Nephron (organoid): ENCODE measurements at regions not wholly inside any gene's neighbourhood (a gene's known extent, or its start where the extent isn't known, plus 50 kb on each side); places are given as distances from the start of the nearest gene placed in this dataset.

Source experiments
- H3K27ac Mint-ChIP-seq, 3 experiments: 2 replicates each; pipeline ENCODE4 v1.8.0; 2020; ENCODE audit warnings: mixed read lengths in 3 of 3, mild to moderate bottlenecking in 2 of 3, moderate library complexity in 1 of 3
- H3K27me3 Mint-ChIP-seq: 2 replicates; pipeline ENCODE4 v1.8.0; 2021; ENCODE audit warnings: low read depth, mild to moderate bottlenecking, moderate library complexity, mixed read lengths
- H3K36me3 Mint-ChIP-seq: 2 replicates; pipeline ENCODE4 v1.8.0; 2020; ENCODE audit warnings: low read depth, mixed read lengths
- H3K4me1 Mint-ChIP-seq: 2 replicates; pipeline ENCODE4 v1.8.0; 2020; ENCODE audit warnings: mixed read lengths
- H3K4me3 Mint-ChIP-seq, 3 experiments: 2 replicates each; pipeline ENCODE4 v1.8.0; 2020; ENCODE audit warnings: mild to moderate bottlenecking in 3 of 3, mixed read lengths in 3 of 3, moderate library complexity in 2 of 3
- H3K9me3 Mint-ChIP-seq: 2 replicates; pipeline ENCODE4 v1.8.0; 2020; ENCODE audit warnings: mixed read lengths
- CTCF ChIP-seq, 3 experiments: fragments of 200-600 bp; sonication (generic); IDR thresholded peaks; one replicate each; pipeline ENCODE4 v1.5.0; 2021; ENCODE audit warnings: antibody characterized with exemption in 3 of 3; ENCODE audit not compliant: unreplicated experiment in 3 of 3

- TF ChIP-seq CTCF (IDR thresholded peaks at IDR 0.05; ENCODE audit: unreplicated experiment in 3 of 3), result no peak
- no peaks in the 10 kb centered on the region for H3K36me3 Mint-ChIP-seq
- H3K9me3 Mint-ChIP-seq, result no peaks in the 10 kb centered on the region
- no peaks in the 10 kb centered on the region for H3K4me1 Mint-ChIP-seq
- H3K27me3 Mint-ChIP-seq, result peaks cover 3% of the 10 kb centered on the region
- H3K27ac Mint-ChIP-seq, result no peak overlapping the region
- no peak overlapping the region for H3K4me3 Mint-ChIP-seq
These were observed 403.1 kb upstream of the WWC1 start for GRCh38 chr5:167888393-167888792.

- H3K4me3 Mint-ChIP-seq, result no peak overlapping the region
- no peaks in the 10 kb centered on the region for H3K36me3 Mint-ChIP-seq
- TF ChIP-seq CTCF (IDR thresholded peaks at IDR 0.05; ENCODE audit: unreplicated experiment in 3 of 3), result no peak
- H3K4me1 Mint-ChIP-seq, result no peaks in the 10 kb centered on the region
- no peaks in the 10 kb centered on the region for H3K9me3 Mint-ChIP-seq
- H3K27me3 Mint-ChIP-seq, result peaks cover 3% of the 10 kb centered on the region
- H3K27ac Mint-ChIP-seq, result no peak overlapping the region
These were observed 402.2 kb upstream of the WWC1 start for GRCh38 chr5:167889276-167889675.

- no peaks in the 10 kb centered on the region for H3K4me1 Mint-ChIP-seq
- H3K9me3 Mint-ChIP-seq, result no peaks in the 10 kb centered on the region
- no peaks in the 10 kb centered on the region for H3K36me3 Mint-ChIP-seq
- peaks cover 4% of the 10 kb centered on the region for H3K27me3 Mint-ChIP-seq
- TF ChIP-seq CTCF (IDR thresholded peaks at IDR 0.05; ENCODE audit: unreplicated experiment in 3 of 3), result no peak
- no peak overlapping the region for H3K4me3 Mint-ChIP-seq
- no peak overlapping the region for H3K27ac Mint-ChIP-seq
These were observed 398.9 kb upstream of the WWC1 start for GRCh38 chr5:167892352-167893115.

GRCh38 chr5:167893271-167893670 is 398.2 kb upstream of the WWC1 start:
- no peak for TF ChIP-seq CTCF (IDR thresholded peaks at IDR 0.05; ENCODE audit: unreplicated experiment in 3 of 3)
- Mint-ChIP-seq H3K4me1 (no peaks in the 10 kb centered on the region), H3K36me3 (no peaks in the 10 kb centered on the region), H3K27ac (no peak overlapping the region), H3K27me3 (peaks cover 4% of the 10 kb centered on the region), H3K9me3 (no peaks in the 10 kb centered on the region), H3K4me3 (no peak overlapping the region)

- Mint-ChIP-seq H3K9me3 (no peaks in the 10 kb centered on the region), H3K27ac (no peak overlapping the region), H3K4me3 (no peak overlapping the region), H3K27me3 (peaks cover 8% of the 10 kb centered on the region), H3K36me3 (no peaks in the 10 kb centered on the region), H3K4me1 (no peaks in the 10 kb centered on the region)
- no peak for TF ChIP-seq CTCF (IDR thresholded peaks at IDR 0.05; ENCODE audit: unreplicated experiment in 3 of 3)
These were observed 396.6 kb upstream of the WWC1 start for GRCh38 chr5:167894631-167895472.
